Small intestine (tissue), 7 donors: ENCODE measurements at regions not wholly inside any gene's neighbourhood (a gene's known extent, or its start where the extent isn't known, plus 50 kb on each side); places are given as distances from the start of the nearest gene placed in this dataset.

Experiments used
- DNase-seq, 2 donors: peaks; one replicate each; pipeline versions ENCODE4 v3.0.0 to v3.0.0-alpha.2; 2013
- FAIRE-seq: peaks from 2 replicates; lab custom pipeline; 2012; peaks lifted over from hg19 to GRCh38; lab: Jason Lieb, UNC
- H3K27ac ChIP-seq, 3 donors: one replicate each; pipeline ENCODE4 v1.5.1; 2013; ENCODE audit warnings: low read length in 2 of 3, mild to moderate bottlenecking in 2 of 3, control low read depth in 1 of 3, inconsistent platforms in 1 of 3, low read depth in 1 of 3, moderate library complexity in 1 of 3
- H3K27me3 ChIP-seq, 3 donors: one replicate each; pipeline ENCODE4 v1.6.1; 2013; ENCODE audit warnings: low read length in 3 of 3, inconsistent platforms in 1 of 3; ENCODE audit not compliant: control insufficient read depth in 3 of 3, insufficient read depth in 3 of 3
- H3K36me3 ChIP-seq, 3 donors: one replicate each; pipeline ENCODE4 v1.6.1; 2013; ENCODE audit warnings: low read length in 3 of 3, inconsistent platforms in 1 of 3, low read depth in 1 of 3, mild to moderate bottlenecking in 1 of 3, moderate library complexity in 1 of 3; ENCODE audit not compliant: control insufficient read depth in 3 of 3, insufficient read depth in 2 of 3
- H3K4me1 ChIP-seq, 3 donors: one replicate each; pipeline ENCODE4 v1.6.1; 2013; ENCODE audit warnings: low read length in 2 of 3, inconsistent platforms in 1 of 3, low read depth in 1 of 3, mild to moderate bottlenecking in 1 of 3, moderate library complexity in 1 of 3; ENCODE audit not compliant: control insufficient read depth in 3 of 3, insufficient read depth in 2 of 3
- H3K4me3 ChIP-seq, 3 donors: one replicate each; pipeline ENCODE4 v1.5.1; 2013; ENCODE audit warnings: low read length in 3 of 3, control low read depth in 1 of 3, inconsistent platforms in 1 of 3, low read depth in 1 of 3, mild to moderate bottlenecking in 1 of 3, moderate library complexity in 1 of 3
- H3K9me3 ChIP-seq, 2 donors: one replicate each; pipeline ENCODE4 v1.6.1; 2013; ENCODE audit warnings: low read depth in 1 of 2, low read length in 1 of 2; ENCODE audit not compliant: control insufficient read depth in 2 of 2, insufficient read depth in 1 of 2
- WGBS, 3 donors: extraction: QIAGEN DNeasy Blood & Tissue Kit; methylation state at CpG; one replicate each; pipeline ENCODE4 v1.1.7; 2013; 5-methylcytosine and 5-hydroxymethylcytosine counted together
- donor health status: healthy with polysubstance abuse.
- donor health status: control.
- donor health status: control.
- donor health status: Bipolar disorder and iron deficiency.
- donor health status: healthy.

- 79 to 83% (median 82%) methylated on average over 9 of the region's 9 CpGs for whole genome bisulfite sequencing, 3 donors
- DNase-seq: no peak
- no peaks in the 10 kb centered on the region for H3K27me3 ChIP-seq
- no peak for FAIRE-seq
- no peak overlapping the region for H3K27ac ChIP-seq
- H3K4me3 ChIP-seq: no peak overlapping the region
- no peaks in the 10 kb centered on the region for H3K9me3 ChIP-seq
- H3K36me3 ChIP-seq: peaks cover 0 to 10% (median 0%) of the 10 kb centered on the region in 3 donors
- no peaks in the 10 kb centered on the region for H3K4me1 ChIP-seq
Observed at GRCh38 chr14:101045511-101045910, 142.0 kb upstream of the RTL1 start.

- Histone ChIP-seq H3K9me3 (no peaks in the 10 kb centered on the region), H3K4me3 (no peak overlapping the region), H3K27ac (no peak overlapping the region), H3K27me3 (no peaks in the 10 kb centered on the region), H3K36me3 (peaks cover 0 to 12% (median 0%) of the 10 kb centered on the region in 3 donors), H3K4me1 (no peaks in the 10 kb centered on the region)
- DNase-seq (no peak), FAIRE-seq (no peak)
- 80 to 87% (median 86%) methylated on average over 17 of the region's 17 CpGs for WGBS, 3 donors
Observed at GRCh38 chr14:101046071-101046470, 142.5 kb upstream of the RTL1 start.

GRCh38 chr14:101047326-101047725 lies 143.8 kb upstream of the RTL1 start:
- FAIRE-seq (no peak), DNase-seq (no peak)
- no peak overlapping the region for H3K4me3 ChIP-seq
- H3K27me3 ChIP-seq: no peaks in the 10 kb centered on the region
- WGBS, 3 donors: 68 to 84% (median 70%) methylated on average over 11 of the region's 11 CpGs
- peaks cover 0 to 12% (median 0%) of the 10 kb centered on the region in 3 donors for H3K36me3 ChIP-seq
- H3K9me3 ChIP-seq: no peaks in the 10 kb centered on the region
- no peak overlapping the region for H3K27ac ChIP-seq
- no peaks in the 10 kb centered on the region for H3K4me1 ChIP-seq

GRCh38 chr14:101048766-101049165 lies 145.2 kb upstream of the RTL1 start:
- DNase-seq (no peak), FAIRE-seq (no peak)
- peaks cover 0 to 12% (median 0%) of the 10 kb centered on the region in 3 donors for H3K36me3 ChIP-seq
- WGBS, 3 donors: 91 to 93% (median 92%) methylated on average over 14 of the region's 14 CpGs
- no peak overlapping the region for H3K4me3 ChIP-seq
- no peaks in the 10 kb centered on the region for H3K4me1 ChIP-seq
- no peaks in the 10 kb centered on the region for H3K27me3 ChIP-seq
- no peaks in the 10 kb centered on the region for H3K9me3 ChIP-seq
- no peak overlapping the region for H3K27ac ChIP-seq

- Histone ChIP-seq H3K4me3 (no peak overlapping the region), H3K27me3 (no peaks in the 10 kb centered on the region), H3K36me3 (peaks cover 0 to 15% (median 0%) of the 10 kb centered on the region in 3 donors), H3K4me1 (no peaks in the 10 kb centered on the region), H3K27ac (no peak overlapping the region), H3K9me3 (no peaks in the 10 kb centered on the region)
- WGBS, 3 donors: 80 to 86% (median 82%) methylated on average over 12 of the region's 12 CpGs
- no peak for FAIRE-seq
- no peak for DNase-seq
Observed at GRCh38 chr14:101049511-101049910, 146.0 kb upstream of the RTL1 start.

GRCh38 chr14:101049942-101050341 lies 146.4 kb upstream of the RTL1 start:
- FAIRE-seq (no peak), DNase-seq (no peak)
- 65 to 78% (median 70%) methylated on average over 6 of the region's 6 CpGs for WGBS, 3 donors
- Histone ChIP-seq H3K9me3 (no peaks in the 10 kb centered on the region), H3K4me1 (no peaks in the 10 kb centered on the region), H3K36me3 (peaks cover 0 to 15% (median 0%) of the 10 kb centered on the region in 3 donors), H3K27ac (no peak overlapping the region), H3K4me3 (no peak overlapping the region), H3K27me3 (no peaks in the 10 kb centered on the region)

GRCh38 chr14:101050901-101051490 lies 147.5 kb upstream of the RTL1 start:
- 84 to 90% (median 85%) methylated on average over 17 of the region's 17 CpGs for WGBS, 3 donors
- FAIRE-seq: no peak
- no peaks in the 10 kb centered on the region for H3K27me3 ChIP-seq

GRCh38 chr14:101054671-101055070 lies 151.1 kb upstream of the RTL1 start:
- H3K4me1 ChIP-seq: no peaks in the 10 kb centered on the region
- no peak overlapping the region for H3K27ac ChIP-seq
- no peaks in the 10 kb centered on the region for H3K27me3 ChIP-seq
- no peak for FAIRE-seq
- H3K9me3 ChIP-seq: no peaks in the 10 kb centered on the region
- no peak overlapping the region for H3K4me3 ChIP-seq
- WGBS, 3 donors: 70 to 83% (median 76%) methylated on average over 7 of the region's 7 CpGs
- DNase-seq: no peak
- H3K36me3 ChIP-seq: peaks cover 0 to 15% (median 0%) of the 10 kb centered on the region in 3 donors

More at GRCh38 chr14:101050901-101051490, 147.5 kb upstream of the RTL1 start:
- Histone ChIP-seq H3K4me1 (no peaks in the 10 kb centered on the region), H3K27ac (no peak overlapping the region), H3K36me3 (peaks cover 0 to 16% (median 0%) of the 10 kb centered on the region in 3 donors), H3K9me3 (no peaks in the 10 kb centered on the region), H3K4me3 (no peak overlapping the region)
- no peak for DNase-seq
